ENCODE measurements at regions not wholly inside any gene's neighbourhood (a gene's known extent, or its start where the extent isn't known, plus 50 kb on each side); places are given as distances from the start of the nearest gene placed in this dataset.
"Not testable (repeated sequence)": the region's sequence is repeated elsewhere in the genome, so short reads cannot be mapped to it uniquely, and the experiment has no call there.

- no peaks in the 10 kb centered on the region for H3K27me3 ChIP-seq (ENCODE audit: control insufficient read depth in 1 of 2, insufficient read depth in 2 of 2, low read length in 2 of 2)
- H3K36me3 ChIP-seq (ENCODE audit: control insufficient read depth in 2 of 2, insufficient read depth in 2 of 2, low read length in 1 of 2), result no peaks in the 10 kb centered on the region
- WGBS, 2 donors, result 28 to 31% methylated on average over 21 of the region's 21 CpGs
- no peak overlapping the region for H3K27ac ChIP-seq (ENCODE audit: low read depth in 2 of 2, low read length in 1 of 2)
- H3K4me1 ChIP-seq (ENCODE audit: control insufficient read depth in 2 of 2, insufficient read depth in 2 of 2, low read length in 1 of 2), result no peaks in the 10 kb centered on the region
- H3K9me3 ChIP-seq (ENCODE audit: control insufficient read depth in 2 of 2, insufficient read depth in 1 of 2, low read depth in 1 of 2, low read length in 1 of 2), result no peaks in the 10 kb centered on the region
- H3K4me3 ChIP-seq (ENCODE audit: low read depth in 1 of 2, low read length in 2 of 2), result no peak overlapping the region
Measured at GRCh38 chr15:77870195-77871065, 207.1 kb downstream of the TBC1D2B start.

- no peaks in the 10 kb centered on the region for H3K9me3 ChIP-seq (ENCODE audit: control insufficient read depth in 2 of 2, insufficient read depth in 1 of 2, low read depth in 1 of 2, low read length in 1 of 2)
- 76 to 85% methylated on average over 17 of the region's 17 CpGs for WGBS, 2 donors
- no peak overlapping the region for H3K4me3 ChIP-seq (ENCODE audit: low read depth in 1 of 2, low read length in 2 of 2)
- no peaks in the 10 kb centered on the region for H3K27me3 ChIP-seq (ENCODE audit: control insufficient read depth in 1 of 2, insufficient read depth in 2 of 2, low read length in 2 of 2)
- no peak overlapping the region for H3K27ac ChIP-seq (ENCODE audit: low read depth in 2 of 2, low read length in 1 of 2)
- H3K36me3 ChIP-seq (ENCODE audit: control insufficient read depth in 2 of 2, insufficient read depth in 2 of 2, low read length in 1 of 2), result no peaks in the 10 kb centered on the region
- H3K4me1 ChIP-seq (ENCODE audit: control insufficient read depth in 2 of 2, insufficient read depth in 2 of 2, low read length in 1 of 2), result no peaks in the 10 kb centered on the region
Measured at GRCh38 chr15:77869021-77869895, 208.3 kb downstream of the TBC1D2B start.

GRCh38 chr15:77868048-77868629, 209.4 kb downstream of the TBC1D2B start:
- WGBS, 2 donors, result 82 to 97% methylated on average over 8 of the region's 8 CpGs
- not testable (repeated sequence) for H3K36me3 ChIP-seq (ENCODE audit: control insufficient read depth in 2 of 2, insufficient read depth in 2 of 2, low read length in 1 of 2); H3K27ac ChIP-seq (ENCODE audit: low read depth in 2 of 2, low read length in 1 of 2); H3K9me3 ChIP-seq (ENCODE audit: control insufficient read depth in 2 of 2, insufficient read depth in 1 of 2, low read depth in 1 of 2, low read length in 1 of 2); H3K4me3 ChIP-seq (ENCODE audit: low read depth in 1 of 2, low read length in 2 of 2); H3K4me1 ChIP-seq (ENCODE audit: control insufficient read depth in 2 of 2, insufficient read depth in 2 of 2, low read length in 1 of 2); H3K27me3 ChIP-seq (ENCODE audit: control insufficient read depth in 1 of 2, insufficient read depth in 2 of 2, low read length in 2 of 2)

GRCh38 chr15:77867266-77868047, 210.1 kb downstream of the TBC1D2B start:
- WGBS, 2 donors, result 90 to 91% methylated on average over 24 of the region's 24 CpGs
- no peaks in the 10 kb centered on the region for H3K4me1 ChIP-seq (ENCODE audit: control insufficient read depth in 2 of 2, insufficient read depth in 2 of 2, low read length in 1 of 2)
- no peaks in the 10 kb centered on the region for H3K9me3 ChIP-seq (ENCODE audit: control insufficient read depth in 2 of 2, insufficient read depth in 1 of 2, low read depth in 1 of 2, low read length in 1 of 2)
- no peak overlapping the region for H3K27ac ChIP-seq (ENCODE audit: low read depth in 2 of 2, low read length in 1 of 2)
- H3K27me3 ChIP-seq (ENCODE audit: control insufficient read depth in 1 of 2, insufficient read depth in 2 of 2, low read length in 2 of 2), result no peaks in the 10 kb centered on the region
- no peak overlapping the region for H3K4me3 ChIP-seq (ENCODE audit: low read depth in 1 of 2, low read length in 2 of 2)
- H3K36me3 ChIP-seq (ENCODE audit: control insufficient read depth in 2 of 2, insufficient read depth in 2 of 2, low read length in 1 of 2), result no peaks in the 10 kb centered on the region

- Histone ChIP-seq H3K4me1 (ENCODE audit: control insufficient read depth in 2 of 2, insufficient read depth in 2 of 2, low read length in 1 of 2) (no peaks in the 10 kb centered on the region), H3K4me3 (ENCODE audit: low read depth in 1 of 2, low read length in 2 of 2) (no peak overlapping the region), H3K27me3 (ENCODE audit: control insufficient read depth in 1 of 2, insufficient read depth in 2 of 2, low read length in 2 of 2) (no peaks in the 10 kb centered on the region), H3K36me3 (ENCODE audit: control insufficient read depth in 2 of 2, insufficient read depth in 2 of 2, low read length in 1 of 2) (no peaks in the 10 kb centered on the region), H3K9me3 (ENCODE audit: control insufficient read depth in 2 of 2, insufficient read depth in 1 of 2, low read depth in 1 of 2, low read length in 1 of 2) (no peaks in the 10 kb centered on the region), H3K27ac (ENCODE audit: low read depth in 2 of 2, low read length in 1 of 2) (no peak overlapping the region)
- WGBS, 2 donors, result 66 to 76% methylated on average over 8 of the region's 8 CpGs
Measured at GRCh38 chr15:77866596-77867125, 210.8 kb downstream of the TBC1D2B start.

- Histone ChIP-seq H3K27me3 (ENCODE audit: control insufficient read depth in 1 of 2, insufficient read depth in 2 of 2, low read length in 2 of 2) (no peaks in the 10 kb centered on the region), H3K4me1 (ENCODE audit: control insufficient read depth in 2 of 2, insufficient read depth in 2 of 2, low read length in 1 of 2) (no peaks in the 10 kb centered on the region), H3K4me3 (ENCODE audit: low read depth in 1 of 2, low read length in 2 of 2) (no peak overlapping the region), H3K36me3 (ENCODE audit: control insufficient read depth in 2 of 2, insufficient read depth in 2 of 2, low read length in 1 of 2) (no peaks in the 10 kb centered on the region), H3K27ac (ENCODE audit: low read depth in 2 of 2, low read length in 1 of 2) (no peak overlapping the region), H3K9me3 (ENCODE audit: control insufficient read depth in 2 of 2, insufficient read depth in 1 of 2, low read depth in 1 of 2, low read length in 1 of 2) (no peaks in the 10 kb centered on the region)
- 79 to 80% methylated on average over 6 to 8 of the region's 8 CpGs for WGBS, 2 donors
Measured at GRCh38 chr15:77866186-77866585, 211.3 kb downstream of the TBC1D2B start.

- H3K27ac ChIP-seq (ENCODE audit: low read depth in 2 of 2, low read length in 1 of 2), result no peak overlapping the region
- no peaks in the 10 kb centered on the region for H3K9me3 ChIP-seq (ENCODE audit: control insufficient read depth in 2 of 2, insufficient read depth in 1 of 2, low read depth in 1 of 2, low read length in 1 of 2)
- H3K4me1 ChIP-seq (ENCODE audit: control insufficient read depth in 2 of 2, insufficient read depth in 2 of 2, low read length in 1 of 2), result no peaks in the 10 kb centered on the region
- WGBS, 2 donors, result 83 to 85% methylated on average over 7 of the region's 7 CpGs
- no peaks in the 10 kb centered on the region for H3K27me3 ChIP-seq (ENCODE audit: control insufficient read depth in 1 of 2, insufficient read depth in 2 of 2, low read length in 2 of 2)
- no peaks in the 10 kb centered on the region for H3K36me3 ChIP-seq (ENCODE audit: control insufficient read depth in 2 of 2, insufficient read depth in 2 of 2, low read length in 1 of 2)
- H3K4me3 ChIP-seq (ENCODE audit: low read depth in 1 of 2, low read length in 2 of 2), result no peak overlapping the region
Measured at GRCh38 chr15:77865701-77866100, 211.8 kb downstream of the TBC1D2B start.

GRCh38 chr15:77865106-77865610, 212.4 kb downstream of the TBC1D2B start:
- Histone ChIP-seq H3K4me3 (ENCODE audit: low read depth in 1 of 2, low read length in 2 of 2) (no peak overlapping the region), H3K36me3 (ENCODE audit: control insufficient read depth in 2 of 2, insufficient read depth in 2 of 2, low read length in 1 of 2) (no peaks in the 10 kb centered on the region), H3K4me1 (ENCODE audit: control insufficient read depth in 2 of 2, insufficient read depth in 2 of 2, low read length in 1 of 2) (no peaks in the 10 kb centered on the region), H3K9me3 (ENCODE audit: control insufficient read depth in 2 of 2, insufficient read depth in 1 of 2, low read depth in 1 of 2, low read length in 1 of 2) (no peaks in the 10 kb centered on the region), H3K27ac (ENCODE audit: low read depth in 2 of 2, low read length in 1 of 2) (no peak overlapping the region), H3K27me3 (ENCODE audit: control insufficient read depth in 1 of 2, insufficient read depth in 2 of 2, low read length in 2 of 2) (no peaks in the 10 kb centered on the region)
- WGBS, 2 donors, result 78 to 81% methylated on average over 7 of the region's 7 CpGs

Data from esophagus (tissue), 2 donors.